Lower leg skin (tissue), 3 donors: ENCODE measurements at regions not wholly inside any gene's neighbourhood (a gene's known extent, or its start where the extent isn't known, plus 50 kb on each side); places are given as distances from the start of the nearest gene placed in this dataset.

ENCODE experiments used
- POLR2A ChIP-seq, 2 donors: fragments of 450-650 bp; IDR thresholded peaks; one replicate each; pipeline ENCODE4 v1.6.1; 2016 to 2017; ENCODE audit warnings: antibody characterized with exemption in 2 of 2, mild to moderate bottlenecking in 1 of 2, moderate library complexity in 1 of 2
- TF ChIP-seq, protein P1 (sequence below), 3 donors: fragments of 450-650 bp; IDR thresholded peaks; one replicate each; pipeline ENCODE4 v1.5.1; 2016; ENCODE audit warnings: antibody characterized with exemption in 3 of 3, mild to moderate bottlenecking in 3 of 3, moderate library complexity in 2 of 3

DNA sequence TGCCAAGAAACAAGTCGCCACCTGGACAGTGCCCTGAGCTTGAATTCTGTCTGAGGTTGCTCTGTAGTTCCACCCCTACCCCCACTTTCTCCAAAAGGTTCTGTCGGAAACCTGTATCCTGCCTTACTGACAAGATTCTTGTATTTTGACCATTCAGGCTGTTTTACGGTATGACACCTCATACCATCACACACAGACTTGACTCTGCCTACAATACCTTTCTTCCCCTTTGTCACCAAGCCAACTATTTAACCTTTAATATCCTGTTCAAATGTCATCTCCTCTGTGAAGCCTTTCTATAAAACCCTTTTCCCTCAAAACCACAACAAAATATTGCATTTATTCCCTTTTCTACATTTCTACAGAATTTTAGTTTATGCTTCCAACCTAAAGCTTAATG is 161.9 kb downstream of the VSIG4 start:
- TF ChIP-seq POLR2A (IDR thresholded peaks at IDR 0.05), result no peak
- TF ChIP-seq, protein P1, sequence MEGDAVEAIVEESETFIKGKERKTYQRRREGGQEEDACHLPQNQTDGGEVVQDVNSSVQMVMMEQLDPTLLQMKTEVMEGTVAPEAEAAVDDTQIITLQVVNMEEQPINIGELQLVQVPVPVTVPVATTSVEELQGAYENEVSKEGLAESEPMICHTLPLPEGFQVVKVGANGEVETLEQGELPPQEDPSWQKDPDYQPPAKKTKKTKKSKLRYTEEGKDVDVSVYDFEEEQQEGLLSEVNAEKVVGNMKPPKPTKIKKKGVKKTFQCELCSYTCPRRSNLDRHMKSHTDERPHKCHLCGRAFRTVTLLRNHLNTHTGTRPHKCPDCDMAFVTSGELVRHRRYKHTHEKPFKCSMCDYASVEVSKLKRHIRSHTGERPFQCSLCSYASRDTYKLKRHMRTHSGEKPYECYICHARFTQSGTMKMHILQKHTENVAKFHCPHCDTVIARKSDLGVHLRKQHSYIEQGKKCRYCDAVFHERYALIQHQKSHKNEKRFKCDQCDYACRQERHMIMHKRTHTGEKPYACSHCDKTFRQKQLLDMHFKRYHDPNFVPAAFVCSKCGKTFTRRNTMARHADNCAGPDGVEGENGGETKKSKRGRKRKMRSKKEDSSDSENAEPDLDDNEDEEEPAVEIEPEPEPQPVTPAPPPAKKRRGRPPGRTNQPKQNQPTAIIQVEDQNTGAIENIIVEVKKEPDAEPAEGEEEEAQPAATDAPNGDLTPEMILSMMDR (IDR thresholded peaks at IDR 0.05), result no peak
